HG03060 (cell line): ENCODE measurements at regions not wholly inside any gene's neighbourhood (a gene's known extent, or its start where the extent isn't known, plus 50 kb on each side); places are given as distances from the start of the nearest gene placed in this dataset.
"Not testable (repeated sequence)": the region's sequence is repeated elsewhere in the genome, so short reads cannot be mapped to it uniquely, and the experiment has no call there.

Source experiments
- ATAC-seq: cut with Tn5 transposase; IDR thresholded peaks from one replicate; pipeline ENCODE4 v1.9.1; 2021; ENCODE audit warnings: low read depth, moderate number of reproducible peaks; ENCODE audit not compliant: unreplicated experiment

DNA sequence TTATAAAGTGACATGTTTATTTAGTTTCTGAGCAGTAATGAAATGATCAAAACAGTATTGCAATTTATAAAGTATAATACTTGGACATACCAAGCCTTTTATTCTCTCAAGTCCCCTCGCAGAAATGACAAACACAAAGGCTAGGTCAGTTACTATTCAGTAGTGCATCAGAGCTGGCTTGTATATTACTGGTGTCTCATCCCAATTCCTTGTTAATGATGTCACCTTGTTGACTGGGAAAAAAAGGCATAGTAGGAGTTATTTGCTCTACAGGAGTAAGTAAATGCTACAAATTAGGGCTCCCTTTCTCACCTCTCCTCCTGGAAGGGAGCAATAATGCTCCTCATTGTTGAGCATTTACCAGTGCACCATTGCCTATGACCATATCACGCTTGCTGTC, 317.6 kb downstream of the CHL1 start:
- ATAC-seq: no peak

DNA sequence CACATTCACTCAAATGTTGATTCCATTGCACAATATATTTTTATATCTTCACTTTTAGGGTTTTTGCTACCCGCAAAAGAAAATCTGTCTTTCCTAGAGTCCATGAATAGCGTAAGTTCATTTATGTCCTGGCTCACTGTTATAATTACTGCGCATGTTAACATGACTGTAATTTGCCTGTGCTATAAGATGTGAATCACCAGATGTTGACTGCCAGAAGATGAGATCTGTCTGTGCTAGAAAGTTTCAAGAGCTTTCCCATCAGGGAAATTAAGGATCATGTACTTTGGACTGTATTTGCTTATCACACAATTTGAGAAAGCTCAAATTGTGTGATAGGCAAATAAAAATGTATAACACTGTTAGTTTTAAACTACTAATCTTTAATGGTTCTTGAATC, 322.5 kb downstream of the CHL1 start:
- ATAC-seq: no peak

DNA sequence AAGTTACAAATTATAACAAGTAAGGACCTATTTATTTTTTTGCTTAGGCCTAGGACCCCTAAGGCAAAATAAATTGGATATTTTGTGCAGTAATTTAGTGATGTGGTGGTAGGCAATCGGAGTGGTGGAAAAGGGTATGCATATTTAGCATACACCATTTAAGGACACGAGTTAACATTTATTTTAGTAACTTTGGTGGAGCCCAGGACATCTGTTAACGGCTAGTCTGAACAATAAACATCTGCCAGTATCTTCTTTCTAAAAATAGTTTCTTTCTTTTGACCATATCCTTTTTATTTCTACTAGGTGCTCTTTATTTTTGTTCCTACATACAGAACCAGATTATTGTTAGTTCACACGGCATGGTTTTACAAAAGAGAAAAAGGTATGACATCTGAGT, 326.3 kb downstream of the CHL1 start:
- ATAC-seq: no peak

DNA sequence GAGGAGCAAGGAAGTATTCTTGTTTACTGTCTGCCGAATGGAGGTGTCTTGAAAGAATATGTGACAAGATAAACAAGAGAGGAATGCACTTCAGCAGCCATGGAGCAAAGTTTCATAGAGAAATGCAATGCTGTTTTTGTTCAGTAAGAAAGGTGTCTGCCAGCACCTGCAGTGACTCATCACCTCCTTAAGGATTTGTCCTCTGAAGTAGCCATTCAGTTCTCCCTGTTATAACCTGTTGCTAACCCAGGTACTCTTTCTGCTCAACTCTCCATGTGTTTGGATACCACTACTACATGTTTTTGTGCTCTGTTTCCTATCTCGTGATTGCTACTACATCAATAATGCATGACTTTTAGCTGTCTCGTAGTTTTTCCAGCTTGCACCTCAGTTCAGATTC, 328.9 kb downstream of the CHL1 start:
- no peak for ATAC-seq

DNA sequence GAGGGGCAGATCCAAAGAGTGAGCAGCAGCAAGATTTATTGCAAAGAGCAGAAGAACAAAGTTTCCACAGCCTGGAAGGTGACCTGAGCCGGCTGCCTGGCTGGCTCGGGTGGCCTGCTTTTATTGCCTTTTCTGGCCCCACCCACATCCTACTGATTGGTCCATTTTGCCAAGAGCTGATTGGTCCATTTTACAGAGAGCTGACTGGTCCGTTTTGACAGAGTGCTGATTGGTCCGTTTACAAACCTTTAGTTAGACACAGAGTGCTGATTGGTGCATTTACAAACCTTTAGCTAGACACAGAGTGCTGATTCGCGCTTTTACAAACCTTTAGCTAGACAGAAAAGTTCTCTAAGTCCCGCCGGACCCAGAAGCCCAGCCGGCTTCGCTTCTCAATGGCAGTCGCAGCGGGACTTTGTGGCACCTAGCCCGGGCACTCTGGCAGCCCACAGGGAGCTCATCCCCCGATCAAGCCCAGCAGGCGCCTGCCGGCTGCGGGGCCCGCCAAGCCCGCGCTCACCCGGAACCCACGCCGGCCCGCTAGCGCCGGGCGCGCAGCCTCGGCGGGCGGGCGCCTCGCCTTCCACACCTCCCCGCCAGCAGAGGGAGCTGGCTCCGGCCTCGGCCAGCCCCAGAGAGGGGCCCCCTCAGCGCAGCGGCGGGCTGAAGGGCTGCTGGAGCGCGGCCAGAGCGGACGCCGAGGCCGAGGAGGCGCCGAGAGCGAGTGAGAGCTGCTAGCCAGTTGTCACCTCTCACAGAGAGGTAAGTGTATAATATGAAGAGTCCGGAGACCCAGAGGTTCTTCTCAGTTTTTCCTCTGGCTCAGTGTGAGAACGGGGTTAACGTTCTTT, 339.2 kb downstream of the CHL1 start:
- ATAC-seq: no peak

DNA sequence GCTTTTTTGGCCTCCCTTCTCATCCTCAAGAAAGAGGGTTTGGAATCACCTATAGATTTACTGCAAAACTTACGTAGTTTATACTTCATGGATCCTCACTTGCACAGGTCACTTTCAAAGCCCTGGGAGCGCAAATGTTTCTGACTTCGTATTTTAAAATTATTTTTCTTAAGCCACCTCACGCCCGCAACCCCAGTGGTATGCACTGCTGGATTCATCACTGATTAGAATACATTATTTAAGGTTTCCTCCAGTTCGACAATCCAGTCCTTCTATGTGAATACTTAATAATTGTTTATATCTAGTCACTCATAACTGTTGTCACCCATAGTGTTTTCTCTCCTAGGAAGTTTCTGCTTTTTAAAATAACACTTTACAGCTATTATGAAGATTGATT, 339.9 kb downstream of the CHL1 start:
- ATAC-seq: no peak

DNA sequence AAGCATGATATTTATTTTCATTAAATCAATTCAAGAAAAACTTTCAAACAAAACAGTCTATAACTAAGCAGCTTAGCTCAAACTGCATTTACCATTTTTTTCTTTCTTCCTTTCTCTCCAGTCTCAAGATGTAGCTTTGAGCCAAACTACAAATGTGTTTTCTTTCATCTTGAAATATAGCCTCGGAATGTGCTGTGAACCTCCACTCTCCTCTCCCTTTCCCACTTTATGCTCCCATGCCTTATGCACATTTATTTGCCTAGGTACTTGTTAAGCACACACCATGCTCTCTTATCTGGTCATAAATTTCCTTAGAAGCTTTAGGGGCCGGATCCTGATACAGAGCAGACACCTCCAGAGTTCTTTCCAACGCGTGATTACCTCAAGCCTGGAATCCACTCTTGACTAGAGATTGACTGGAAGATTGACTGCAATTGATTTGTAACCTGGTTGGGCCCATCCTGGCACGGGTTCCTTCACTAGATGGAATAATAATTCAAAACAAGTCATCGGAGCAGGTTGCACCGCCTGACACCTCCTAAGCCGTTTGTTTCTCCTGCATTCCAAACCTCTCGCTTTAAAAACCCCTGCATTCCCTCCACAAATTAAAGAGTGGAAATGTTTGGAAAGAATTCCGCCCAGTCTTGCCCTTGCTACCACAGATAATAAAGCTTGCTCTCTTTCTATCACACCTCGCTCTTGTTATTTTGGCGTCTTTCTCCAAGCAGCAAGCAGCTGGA, 344.7 kb downstream of the CHL1 start:
- ATAC-seq: no peak

DNA sequence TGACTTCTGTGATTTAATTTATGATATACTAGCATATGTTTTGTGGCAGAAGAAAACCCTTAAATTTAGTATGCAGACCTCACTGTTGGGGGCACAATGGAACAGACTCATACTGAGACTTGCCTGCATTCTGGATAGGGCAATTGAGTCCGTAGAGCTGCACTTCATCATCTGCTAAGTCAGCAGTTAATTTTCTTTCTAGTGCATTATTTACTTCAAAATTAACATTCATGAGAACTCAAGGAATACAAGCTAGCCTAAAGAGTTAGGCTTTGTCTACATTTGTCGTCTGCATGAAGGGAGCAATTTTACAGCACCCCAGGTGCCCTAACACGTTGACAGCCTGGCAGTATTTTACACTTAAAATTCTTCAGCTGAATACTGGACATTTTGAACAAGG, 345.5 kb downstream of the CHL1 start:
- no peak for ATAC-seq

DNA sequence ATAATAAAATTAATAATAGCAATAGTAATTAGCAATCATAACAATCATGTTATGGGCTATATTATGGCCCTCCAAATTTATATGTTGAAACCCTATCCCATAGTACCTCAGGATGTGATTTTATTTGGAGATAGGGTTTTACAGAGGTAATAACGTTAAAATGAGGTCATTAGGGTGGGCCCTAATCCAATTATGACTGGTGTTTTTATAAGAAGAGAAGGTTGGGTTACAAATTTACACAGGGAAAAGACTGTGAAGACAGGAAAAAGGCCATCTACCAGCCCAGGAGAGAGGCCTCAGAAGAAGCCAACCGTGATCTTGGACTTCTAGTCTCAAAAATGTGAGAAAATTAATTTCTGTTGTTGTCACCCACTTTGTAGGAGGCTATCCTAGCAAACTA, 353.1 kb downstream of the CHL1 start:
- ATAC-seq: no peak

DNA sequence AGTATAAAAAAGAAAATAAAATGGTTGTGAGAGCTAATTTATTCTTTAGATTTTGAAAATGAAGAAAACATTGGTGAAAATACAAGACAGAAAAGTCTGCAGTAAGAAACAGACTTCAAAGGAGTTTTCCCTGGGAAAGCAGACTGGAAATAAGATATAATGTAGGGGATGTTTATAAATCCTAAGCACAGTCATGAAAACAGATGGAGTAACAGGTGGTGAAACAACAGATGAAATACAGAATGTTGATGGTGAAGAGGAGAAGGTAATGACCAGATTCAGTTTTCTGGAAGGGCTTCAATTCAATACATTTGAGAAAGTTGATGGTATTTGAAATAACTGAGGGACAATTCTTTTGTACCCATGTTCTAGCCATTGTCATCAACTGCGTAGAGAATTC, 353.9 kb downstream of the CHL1 start:
- ATAC-seq: no peak

DNA sequence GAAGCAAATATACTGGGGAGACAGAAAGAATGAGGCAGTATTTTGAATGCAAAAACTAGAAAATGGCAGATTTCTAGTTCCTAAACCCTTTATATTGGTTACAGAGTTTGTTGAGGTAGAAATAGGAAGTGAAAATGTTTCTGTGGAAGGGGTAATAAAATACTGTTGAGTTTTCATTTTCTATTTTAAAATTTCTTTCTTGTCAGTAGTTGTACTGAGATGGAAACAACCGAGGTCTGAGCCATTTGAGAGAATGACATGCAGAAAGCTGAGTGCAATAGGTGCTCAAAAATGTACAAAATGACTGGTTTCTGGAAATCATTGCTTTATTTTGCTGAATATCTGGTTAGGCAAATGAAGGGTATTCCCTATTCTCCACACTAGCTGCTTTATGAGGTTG, 361.4 kb downstream of the CHL1 start:
- peak; percentile 98 for ATAC-seq

DNA sequence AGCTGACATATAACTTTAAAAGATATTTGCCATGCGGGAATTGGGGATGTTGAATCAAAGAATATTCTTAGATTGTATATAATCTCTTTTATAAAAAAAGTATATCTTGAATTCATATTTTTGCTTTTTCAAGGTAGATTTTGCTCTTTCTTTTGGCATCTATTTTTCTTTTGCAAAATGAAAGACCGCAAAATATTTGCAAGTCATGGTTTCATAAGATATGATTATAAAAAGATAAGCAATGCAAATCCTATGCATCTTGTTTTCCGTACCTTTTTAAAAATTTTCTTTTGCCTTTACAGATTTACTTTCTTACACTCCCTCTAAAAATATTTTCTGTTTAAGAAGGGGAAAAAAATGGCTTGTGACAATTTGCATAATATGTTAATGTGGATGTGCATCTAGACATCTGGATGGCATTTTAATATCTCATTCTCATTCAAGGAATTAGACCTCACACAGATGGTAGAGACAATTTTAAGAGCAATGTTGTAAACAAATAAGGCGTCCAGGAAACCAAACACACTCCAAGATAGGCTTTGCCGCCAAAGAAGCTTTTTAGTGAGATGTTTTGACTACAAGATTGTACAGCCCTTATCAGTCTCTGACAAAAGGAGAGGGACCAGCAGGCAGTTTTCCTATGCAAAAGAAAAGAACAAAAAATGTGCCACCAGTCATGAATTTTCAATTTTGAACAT, 371.1 kb downstream of the CHL1 start:
- no peak for ATAC-seq

DNA sequence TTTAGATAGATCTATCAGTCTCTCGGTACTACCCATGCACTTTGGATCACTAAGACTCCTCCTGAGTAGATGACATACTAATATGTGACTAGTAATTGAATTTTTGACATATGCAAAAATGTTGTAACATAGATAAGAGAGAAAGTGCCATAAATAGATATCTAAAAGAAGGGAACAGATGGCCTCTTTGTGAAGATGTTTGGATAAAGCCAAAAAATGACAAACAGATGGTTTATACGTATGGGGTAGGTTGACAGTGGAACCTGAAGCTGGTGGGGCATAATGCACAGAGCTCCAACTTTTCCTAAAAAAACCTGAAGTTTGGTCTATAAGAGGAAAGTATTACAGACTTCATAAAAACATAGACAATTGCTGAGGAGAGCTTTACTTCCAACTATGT, 383.0 kb downstream of the CHL1 start:
- not testable (repeated sequence) for ATAC-seq

DNA sequence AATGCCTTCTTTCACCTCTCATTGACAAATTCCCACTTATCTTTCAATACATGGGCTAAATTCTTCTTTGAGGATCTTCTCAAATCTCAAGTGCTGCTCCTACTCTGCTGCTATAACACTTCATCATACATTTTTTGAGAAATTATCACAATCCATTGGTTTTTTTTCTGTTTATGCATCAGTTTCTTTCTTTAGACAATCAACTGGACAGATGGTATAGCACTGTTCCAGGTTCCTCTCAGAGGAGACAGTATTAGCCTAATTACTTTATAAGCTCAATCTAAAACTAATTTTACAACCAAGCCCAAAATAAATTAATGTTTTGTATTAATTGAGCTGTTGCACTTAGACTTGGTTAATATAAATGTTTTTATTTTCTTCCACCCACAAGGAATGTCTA, 392.5 kb downstream of the CHL1 start:
- ATAC-seq: not testable (repeated sequence)

DNA sequence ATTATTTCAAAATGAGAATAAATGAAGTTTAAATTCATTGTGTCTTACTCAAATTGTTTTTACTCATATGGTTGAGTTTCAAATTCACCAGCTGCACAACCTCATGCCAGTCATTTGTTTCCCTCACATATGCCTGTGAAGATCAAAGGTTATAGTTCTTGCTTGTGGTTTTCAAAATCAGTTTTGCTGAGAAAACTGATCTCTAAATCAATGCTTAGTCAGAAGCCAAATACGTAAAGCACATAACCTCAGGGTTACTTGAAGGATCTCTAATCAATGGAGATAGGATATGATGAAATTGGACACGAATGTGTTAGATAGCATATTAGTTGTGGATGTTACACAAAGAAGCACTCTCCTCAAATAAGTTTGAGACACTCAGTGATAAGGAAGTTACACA, 400.7 kb downstream of the CHL1 start:
- not testable (repeated sequence) for ATAC-seq

DNA sequence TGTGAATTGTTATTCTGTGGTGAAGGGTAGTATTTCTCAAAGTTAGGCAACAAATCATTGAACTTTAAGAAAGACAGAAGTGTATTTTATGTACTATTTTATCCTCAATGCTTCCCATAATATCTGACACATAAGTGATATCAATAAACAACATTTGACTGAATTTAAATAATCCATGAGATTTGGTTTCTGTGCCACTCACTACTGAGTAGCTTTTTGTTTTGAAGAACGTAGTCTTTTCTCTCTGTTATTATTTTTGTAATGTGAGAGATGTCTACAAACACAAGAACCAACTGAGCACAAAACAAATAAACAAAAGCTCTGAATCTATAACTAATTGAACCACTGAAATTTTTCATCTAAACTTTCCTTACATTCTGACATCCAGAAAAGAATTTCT, 401.2 kb downstream of the CHL1 start:
- not testable (repeated sequence) for ATAC-seq

DNA sequence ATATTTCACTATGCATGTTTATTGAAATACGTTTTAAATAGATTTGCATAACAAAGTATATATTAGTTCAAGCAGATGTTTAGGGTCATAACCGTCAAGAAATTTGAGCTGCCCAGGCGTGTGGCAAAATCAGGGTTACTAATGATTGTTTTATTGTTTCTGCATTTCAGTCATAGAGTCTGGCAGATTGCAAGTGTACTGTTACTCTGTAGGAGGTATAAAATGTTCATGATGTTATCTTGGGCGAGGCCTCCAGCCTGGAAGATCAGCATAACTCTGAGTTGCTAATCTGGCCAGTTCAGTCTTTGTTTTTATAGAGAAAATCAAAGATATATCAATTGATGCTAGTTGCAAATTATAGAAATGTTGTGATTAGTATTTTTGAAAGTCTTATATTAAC, 410.9 kb downstream of the CHL1 start:
- not testable (repeated sequence) for ATAC-seq

DNA sequence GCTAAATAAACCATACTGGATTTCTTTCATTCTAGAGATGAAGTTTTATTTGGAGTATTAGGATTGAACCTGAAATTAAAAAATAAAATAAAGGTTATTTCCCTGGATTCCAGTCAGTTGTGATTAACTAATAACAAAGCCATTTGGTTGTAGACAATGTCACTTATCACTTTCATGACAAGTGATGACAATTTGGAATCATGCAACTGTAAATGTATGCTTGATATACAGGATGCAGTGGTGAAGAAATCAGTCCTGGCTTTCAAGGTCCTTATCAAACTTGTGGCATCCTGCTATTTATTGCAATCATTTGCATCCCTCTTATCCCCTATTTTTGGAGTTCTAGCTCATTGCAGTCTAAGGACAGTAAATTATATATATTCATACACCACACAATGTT, 425.2 kb downstream of the CHL1 start:
- ATAC-seq: no peak

DNA sequence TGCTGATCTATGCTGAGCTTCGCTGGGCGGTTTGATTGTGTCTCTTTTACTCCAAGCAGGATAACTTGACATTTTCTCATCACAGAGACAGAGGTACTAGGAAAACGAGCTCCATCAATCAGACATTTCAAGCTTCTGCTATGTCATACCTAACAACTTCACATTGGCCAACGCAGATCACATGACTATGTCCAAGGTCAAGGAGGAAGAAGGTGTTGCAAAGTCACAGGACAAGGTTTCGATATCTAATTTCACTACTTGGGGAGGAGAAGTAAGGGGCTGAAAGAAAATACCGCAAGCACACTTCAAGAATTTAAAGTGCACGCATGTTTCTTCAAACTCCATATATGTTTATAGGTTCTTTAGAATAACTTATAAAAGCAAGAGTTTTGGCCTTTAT, 425.8 kb downstream of the CHL1 start:
- no peak for ATAC-seq

DNA sequence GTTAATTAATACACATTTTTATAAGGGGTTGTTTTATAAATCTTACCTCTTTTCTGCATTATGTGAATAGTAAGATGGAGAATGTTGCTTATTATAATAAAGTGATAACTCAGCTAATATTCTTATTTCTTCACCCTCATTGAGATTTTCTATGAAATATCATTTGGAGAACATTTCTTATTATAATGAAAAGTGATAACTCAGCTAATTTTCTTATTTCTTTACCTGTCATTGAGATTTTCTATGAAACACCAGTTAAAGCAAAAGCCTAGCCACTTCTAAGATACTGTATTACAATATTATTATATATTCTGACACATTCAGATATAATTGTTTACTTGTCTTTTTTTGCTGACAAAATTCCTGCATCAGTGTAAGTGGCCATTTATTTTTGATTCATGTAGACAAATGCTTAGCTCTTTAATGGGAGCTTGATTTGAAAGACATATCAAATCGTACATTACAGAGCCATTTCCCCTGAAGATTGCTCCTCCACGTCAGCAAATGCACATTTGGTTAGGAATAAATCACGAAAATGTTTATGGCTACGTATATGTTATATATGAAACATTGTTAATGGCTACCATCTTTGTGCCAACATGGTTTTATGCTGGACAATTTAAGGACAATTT, 427.5 kb downstream of the CHL1 start:
- ATAC-seq: no peak

DNA sequence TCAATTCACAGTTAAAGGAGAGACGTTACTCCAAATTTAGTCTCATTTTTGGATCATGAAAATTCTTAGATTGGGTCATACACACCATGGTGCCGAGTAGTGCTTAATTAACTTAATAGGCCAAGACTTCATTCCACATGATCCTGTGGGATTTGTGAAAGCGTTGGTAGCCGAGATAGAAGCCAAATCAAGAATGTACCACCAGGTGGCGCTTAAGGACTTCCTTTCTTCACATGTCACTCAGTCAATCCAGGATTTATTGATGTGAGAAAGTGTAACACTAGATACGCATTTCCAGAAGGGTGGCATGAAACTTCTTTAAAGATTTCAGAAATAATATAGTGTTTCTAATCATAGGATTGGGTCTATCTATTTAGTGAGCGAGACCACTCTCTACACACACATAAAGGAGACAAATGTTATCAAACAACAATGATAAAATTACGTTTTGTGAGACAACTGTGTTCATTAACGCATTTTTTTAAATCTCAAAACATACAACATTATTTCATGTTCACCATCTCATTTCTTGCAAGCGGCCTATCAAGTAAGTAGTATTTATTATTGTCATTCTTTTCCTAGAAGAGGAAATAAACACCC, 436.1 kb downstream of the CHL1 start:
- ATAC-seq: peak; percentile 80
